Fibroblast of lung (primary cell): ENCODE measurements at regions not wholly inside any gene's neighbourhood (a gene's known extent, or its start where the extent isn't known, plus 50 kb on each side); places are given as distances from the start of the nearest gene placed in this dataset.

Experiments
- DNase-seq, 2 donors: peaks; one replicate each; pipeline versions ENCODE4 v3.0.0 to v3.0.0-alpha.2; 2010; ENCODE audit warnings: low read depth in 2 of 2
- H2AFZ ChIP-seq: 2 replicates; pipeline ENCODE4 v1.5.1; 2012; ENCODE audit warnings: low read length, control low read depth, inconsistent platforms
- H3K27ac ChIP-seq: 2 replicates; pipeline ENCODE4 v1.5.1; 2011; ENCODE audit warnings: low read length, control low read depth; ENCODE audit not compliant: insufficient read depth
- H3K27me3 ChIP-seq: 2 replicates; pipeline ENCODE4 v1.5.1; 2011; ENCODE audit warnings: mild to moderate bottlenecking, low read length; ENCODE audit not compliant: control insufficient read depth, insufficient read depth
- H3K36me3 ChIP-seq: 2 replicates; pipeline ENCODE4 v1.5.1; 2011; ENCODE audit warnings: low read length; ENCODE audit not compliant: control insufficient read depth, insufficient read depth
- H3K4me1 ChIP-seq: 2 replicates; pipeline ENCODE4 v1.5.1; 2011; ENCODE audit warnings: low read length; ENCODE audit not compliant: control insufficient read depth, insufficient read depth; ENCODE audit errors: extremely low read depth
- H3K4me2 ChIP-seq: 2 replicates; pipeline ENCODE4 v1.5.1; 2011; ENCODE audit warnings: low read length, control low read depth; ENCODE audit not compliant: insufficient read depth; ENCODE audit errors: extremely low read depth
- H3K4me3 ChIP-seq, 4 experiments: fragments of 200-600 bp in 1 of 4; sonication (generic) in 1 of 4; replicated peaks in 1 of 4; 2 replicates each; pipeline ENCODE4 v1.5.1; 2011 to 2016; ENCODE audit warnings: low read length in 4 of 4, low read depth in 3 of 4, mild to moderate bottlenecking in 3 of 4, control low read depth in 2 of 4, inconsistent platforms in 1 of 4, mixed read lengths in 1 of 4; ENCODE audit not compliant: insufficient read depth in 1 of 4; ENCODE audit errors: control extremely low read depth in 1 of 4
- H3K79me2 ChIP-seq: 2 replicates; pipeline ENCODE4 v1.5.1; 2012; ENCODE audit warnings: mild to moderate bottlenecking, low read length, inconsistent platforms; ENCODE audit not compliant: control insufficient read depth, insufficient read depth
- H3K9ac ChIP-seq: 2 replicates; pipeline ENCODE4 v1.5.1; 2011; ENCODE audit warnings: mild to moderate bottlenecking, low read length, control low read depth; ENCODE audit not compliant: insufficient read depth
- H3K9me3 ChIP-seq: 2 replicates; pipeline ENCODE4 v1.5.1; 2012; ENCODE audit warnings: low read depth, low read length; ENCODE audit not compliant: control insufficient read depth, insufficient read depth
- H4K20me1 ChIP-seq: 2 replicates; pipeline ENCODE4 v1.5.1; 2011; ENCODE audit warnings: low read length; ENCODE audit not compliant: control insufficient read depth, insufficient read depth; ENCODE audit errors: extremely low read depth
- EZH2 ChIP-seq: IDR thresholded peaks from 2 replicates; pipeline ENCODE4 v1.5.1; 2012; ENCODE audit warnings: low read length, control low read depth, mild to moderate bottlenecking; ENCODE audit errors: missing control alignments
- TF ChIP-seq, protein P1 (sequence below), 2 donors: IDR thresholded peaks in 1 of 2; conservative IDR thresholded peaks in 1 of 2; 1 replicate in 1 of 2; 2 replicates in 1 of 2; pipeline ENCODE4 v1.5.1; 2011 to 2012; ENCODE audit warnings: low read length in 2 of 2, control low read depth in 1 of 2, inconsistent platforms in 1 of 2, low read depth in 1 of 2, mild to moderate bottlenecking in 1 of 2

DNA sequence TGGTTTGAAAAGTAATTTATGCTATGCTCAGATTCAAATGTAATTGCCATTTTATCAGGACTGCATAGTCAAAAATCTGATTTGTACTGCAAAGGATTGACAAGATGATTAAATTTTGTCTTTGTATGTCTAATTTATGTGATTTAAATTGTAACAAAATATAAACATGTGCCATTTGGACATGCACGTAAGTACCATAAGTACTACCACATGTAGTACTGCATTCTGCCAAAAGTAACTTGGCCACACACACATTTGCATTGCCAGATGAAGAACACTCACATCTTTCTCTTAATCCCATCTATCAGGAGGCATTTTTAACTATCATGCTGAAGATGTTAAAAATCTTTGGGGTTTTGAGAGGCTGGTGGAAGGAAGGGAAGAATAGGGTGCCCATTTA lies 133.3 kb downstream of the KLF12 start:
- Histone ChIP-seq H3K4me3 (no peak overlapping the region), H3K79me2 (no peaks in the 10 kb centered on the region), H3K9ac (no peak overlapping the region), H3K27me3 (no peaks in the 10 kb centered on the region), H3K27ac (no peak overlapping the region), H3K4me2 (no peak overlapping the region), H3K4me1 (no peaks in the 10 kb centered on the region), H2AFZ (no peak overlapping the region), H3K9me3 (no peaks in the 10 kb centered on the region), H3K36me3 (no peaks in the 10 kb centered on the region), H4K20me1 (peaks cover 2% of the 10 kb centered on the region)
- no peak for TF ChIP-seq EZH2
- TF ChIP-seq, protein P1, sequence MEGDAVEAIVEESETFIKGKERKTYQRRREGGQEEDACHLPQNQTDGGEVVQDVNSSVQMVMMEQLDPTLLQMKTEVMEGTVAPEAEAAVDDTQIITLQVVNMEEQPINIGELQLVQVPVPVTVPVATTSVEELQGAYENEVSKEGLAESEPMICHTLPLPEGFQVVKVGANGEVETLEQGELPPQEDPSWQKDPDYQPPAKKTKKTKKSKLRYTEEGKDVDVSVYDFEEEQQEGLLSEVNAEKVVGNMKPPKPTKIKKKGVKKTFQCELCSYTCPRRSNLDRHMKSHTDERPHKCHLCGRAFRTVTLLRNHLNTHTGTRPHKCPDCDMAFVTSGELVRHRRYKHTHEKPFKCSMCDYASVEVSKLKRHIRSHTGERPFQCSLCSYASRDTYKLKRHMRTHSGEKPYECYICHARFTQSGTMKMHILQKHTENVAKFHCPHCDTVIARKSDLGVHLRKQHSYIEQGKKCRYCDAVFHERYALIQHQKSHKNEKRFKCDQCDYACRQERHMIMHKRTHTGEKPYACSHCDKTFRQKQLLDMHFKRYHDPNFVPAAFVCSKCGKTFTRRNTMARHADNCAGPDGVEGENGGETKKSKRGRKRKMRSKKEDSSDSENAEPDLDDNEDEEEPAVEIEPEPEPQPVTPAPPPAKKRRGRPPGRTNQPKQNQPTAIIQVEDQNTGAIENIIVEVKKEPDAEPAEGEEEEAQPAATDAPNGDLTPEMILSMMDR (conservative IDR thresholded peaks at IDR 0.05 in 1 of 2, IDR thresholded peaks at IDR 0.05 in 1 of 2; ENCODE audit: low read depth in 1 of 2, low read length in 2 of 2): no peak
- no peak for DNase-seq

DNA sequence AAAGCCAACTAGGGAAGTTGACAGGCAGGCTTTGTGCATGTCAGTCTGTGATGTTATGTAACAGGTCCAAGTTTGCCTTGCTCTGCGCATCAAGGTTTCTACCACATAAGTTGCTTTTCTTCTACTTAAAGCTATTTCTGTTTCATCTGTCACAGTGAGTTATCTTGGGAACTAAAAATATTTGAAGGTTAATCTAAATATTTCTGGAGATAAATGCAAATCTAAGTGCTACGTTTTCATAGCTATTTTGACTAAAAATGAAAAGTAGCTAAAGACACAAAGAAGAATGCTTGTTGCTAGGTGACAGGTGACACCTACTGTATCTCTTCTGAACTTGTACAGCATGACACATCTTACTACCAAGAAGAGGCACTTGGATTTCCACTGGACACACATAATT lies 135.6 kb downstream of the KLF12 start:
- Histone ChIP-seq H3K4me1 (no peaks in the 10 kb centered on the region), H3K27me3 (no peaks in the 10 kb centered on the region), H3K9me3 (no peaks in the 10 kb centered on the region)

DNA sequence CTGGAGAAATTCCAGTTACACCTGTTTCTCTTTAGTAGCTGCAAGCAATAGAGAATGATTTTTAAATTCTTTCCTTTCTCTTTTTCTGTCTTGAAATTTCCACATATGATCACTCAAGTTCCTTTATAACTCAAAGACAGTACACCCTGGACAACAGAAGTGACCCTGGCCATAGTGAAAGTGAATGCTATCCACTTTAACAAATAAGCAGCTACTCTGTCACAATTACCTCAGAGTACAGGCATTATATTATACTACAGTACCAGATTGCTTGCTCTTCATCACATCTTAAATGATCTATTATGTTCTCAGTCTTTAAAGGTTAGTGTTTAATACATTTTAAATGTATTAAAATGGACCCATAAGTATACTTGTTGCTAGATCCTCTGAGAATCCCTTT lies 136.2 kb downstream of the KLF12 start:
- Histone ChIP-seq H3K4me3 (no peak overlapping the region), H4K20me1 (peaks cover 2% of the 10 kb centered on the region), H3K4me2 (no peak overlapping the region), H3K27me3 (no peaks in the 10 kb centered on the region), H3K36me3 (no peaks in the 10 kb centered on the region), H3K79me2 (no peaks in the 10 kb centered on the region), H3K9ac (no peak overlapping the region), H2AFZ (no peak overlapping the region), H3K4me1 (no peaks in the 10 kb centered on the region), H3K9me3 (no peaks in the 10 kb centered on the region), H3K27ac (no peak overlapping the region)
- DNase-seq: no peak
- no peak for TF ChIP-seq EZH2
- TF ChIP-seq, protein P1 (conservative IDR thresholded peaks at IDR 0.05 in 1 of 2, IDR thresholded peaks at IDR 0.05 in 1 of 2; ENCODE audit: low read depth in 1 of 2, low read length in 2 of 2): no peak

More for the DNA sequence above, 135.6 kb downstream of the KLF12 start:
- Histone ChIP-seq H3K4me2 (no peak overlapping the region), H2AFZ (no peak overlapping the region), H3K79me2 (no peaks in the 10 kb centered on the region), H3K36me3 (no peaks in the 10 kb centered on the region), H3K27ac (no peak overlapping the region), H4K20me1 (peaks cover 2% of the 10 kb centered on the region), H3K9ac (no peak overlapping the region), H3K4me3 (no peak overlapping the region)
- DNase-seq: no peak
- no peak for TF ChIP-seq EZH2
- TF ChIP-seq, protein P1 (conservative IDR thresholded peaks at IDR 0.05 in 1 of 2, IDR thresholded peaks at IDR 0.05 in 1 of 2; ENCODE audit: low read depth in 1 of 2, low read length in 2 of 2): no peak
